ENCODE measurements at regions not wholly inside any gene's neighbourhood (a gene's known extent, or its start where the extent isn't known, plus 50 kb on each side); places are given as distances from the start of the nearest gene placed in this dataset.

DNA sequence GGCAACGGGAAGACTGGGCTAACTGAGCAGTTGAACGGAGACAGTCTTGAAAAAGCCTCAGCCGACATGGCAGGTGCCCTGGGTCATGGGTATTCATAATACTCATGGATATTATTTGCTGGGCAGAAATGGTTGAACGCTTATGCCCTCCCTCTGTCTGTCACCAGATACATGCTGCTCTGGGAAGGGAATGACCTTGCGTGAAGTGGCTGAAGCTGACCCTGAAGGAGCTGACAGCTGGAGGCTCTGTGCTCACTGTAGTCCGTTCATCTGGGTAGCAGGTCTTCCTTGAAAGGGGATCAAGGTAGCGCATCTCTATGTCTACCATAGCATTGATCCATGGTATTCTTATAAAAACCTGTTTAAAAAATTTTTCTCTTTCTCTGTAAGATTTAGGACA lies 390.7 kb downstream of the PDCD6IP start:
- TF ChIP-seq POLR2A (IDR thresholded peaks at IDR 0.05; ENCODE audit: low read depth, low read length) (no peak), POLR2AphosphoS5 (IDR thresholded peaks at IDR 0.05; ENCODE audit: low read depth, low read length) (no peak)

Data from GM12892 (cell line).